ENCODE measurements at regions not wholly inside any gene's neighbourhood (a gene's known extent, or its start where the extent isn't known, plus 50 kb on each side); places are given as distances from the start of the nearest gene placed in this dataset. TPM values are rescaled to one million over a fixed set of nuclear protein-coding genes. Genes with fewer than 3 reads are reported as not detected.

- ChIA-PET SMC1A (ENCODE audit: uncharacterized antibody, unreplicated experiment) (no interaction called here), POLR2A (no interaction called here), CTCF (no interaction called here), RAD21 (ENCODE audit: unreplicated experiment) (no interaction called here)
- Histone ChIP-seq H3K27me3 (replicated peaks in 1 of 2; ENCODE audit: control insufficient read depth in 2 of 2, insufficient read depth in 2 of 2, low read length in 1 of 2) (no peaks in the 10 kb centered on the region), H3K9ac (ENCODE audit: control insufficient read depth, insufficient read depth, low read length) (no peak overlapping the region), H4K20me1 (ENCODE audit: control insufficient read depth, insufficient read depth) (no peaks in the 10 kb centered on the region), H3K4me2 (ENCODE audit: control insufficient read depth, insufficient read depth) (no peak overlapping the region), H3K4me3 (no peak overlapping the region), H3K27ac (ENCODE audit: control insufficient read depth, insufficient read depth) (no peak overlapping the region), H3K9me3 (replicated peaks; ENCODE audit: control insufficient read depth, insufficient read depth, low read length) (no peaks in the 10 kb centered on the region), H3K4me1 (ENCODE audit: control insufficient read depth, insufficient read depth, low read length) (no peaks in the 10 kb centered on the region), H3K36me3 (ENCODE audit: control insufficient read depth in 2 of 2, insufficient read depth in 2 of 2, low read length in 1 of 2) (no peaks in the 10 kb centered on the region), H2AFZ (ENCODE audit: control insufficient read depth, low read depth, low read length) (no peak overlapping the region), H3K79me2 (ENCODE audit: control insufficient read depth, insufficient read depth, low read length) (no peaks in the 10 kb centered on the region)
- FAIRE-seq (no peak), ATAC-seq (no peak), DNase-seq (ENCODE audit: low read depth, low spot score) (no peak)
- TF ChIP-seq CUX1 (IDR thresholded peaks at IDR 0.05; ENCODE audit: insufficient replicate concordance, low read depth, low read length) (no peak), MXI1 (IDR thresholded peaks at IDR 0.05; ENCODE audit: low read depth, low read length) (no peak)
- in situ Hi-C loops (cut with MboI) (no loop called here), intact Hi-C loops (cut with micrococcal nuclease; ENCODE audit: unreplicated experiment) (no loop called here)
- BruUV-seq (replicated peaks), result no TSS peak
Measured at GRCh38 chr6:102298051-102298450, 904.5 kb downstream of the GRIK2 start.

Small RNAs in the stretch of these regions (small RNA-seq; reads per million reads assigned to genes)
- gene RF00438, result not detected
